Spleen (tissue), 7 donors: ENCODE measurements at regions not wholly inside any gene's neighbourhood (a gene's known extent, or its start where the extent isn't known, plus 50 kb on each side); places are given as distances from the start of the nearest gene placed in this dataset.
"Not testable (repeated sequence)": the region's sequence is repeated elsewhere in the genome, so short reads cannot be mapped to it uniquely, and the experiment has no call there.

Experiments used
- POLR2A ChIP-seq, 3 donors: fragments of 450-650 bp; IDR thresholded peaks; one replicate each; pipeline ENCODE4 v1.5.1; 2017; ENCODE audit warnings: antibody characterized with exemption in 3 of 3, mild to moderate bottlenecking in 1 of 3
- TF ChIP-seq, protein P1 (sequence below), 11 experiments: fragments of 200-600 bp in 7 of 11; fragments of 450-650 bp in 4 of 11; sonication (generic) in 4 of 11; IDR thresholded peaks in 8 of 11; conservative IDR thresholded peaks in 3 of 11; 1 replicate in 7 of 11; 2 replicates in 4 of 11; pipeline versions ENCODE4 v1.4.0 to v1.8.0; 2016 to 2021; ENCODE audit warnings: antibody characterized with exemption in 11 of 11, inconsistent platforms in 4 of 11, mild to moderate bottlenecking in 1 of 11
- donor health status: DM: no; HTN: no; CAD: no; lungs with moderate emphysema.
- donor health status: DM: no; HTN: no; CAD: no.
- donor health status: DM: no; HTN: no; CAD: no.

DNA sequence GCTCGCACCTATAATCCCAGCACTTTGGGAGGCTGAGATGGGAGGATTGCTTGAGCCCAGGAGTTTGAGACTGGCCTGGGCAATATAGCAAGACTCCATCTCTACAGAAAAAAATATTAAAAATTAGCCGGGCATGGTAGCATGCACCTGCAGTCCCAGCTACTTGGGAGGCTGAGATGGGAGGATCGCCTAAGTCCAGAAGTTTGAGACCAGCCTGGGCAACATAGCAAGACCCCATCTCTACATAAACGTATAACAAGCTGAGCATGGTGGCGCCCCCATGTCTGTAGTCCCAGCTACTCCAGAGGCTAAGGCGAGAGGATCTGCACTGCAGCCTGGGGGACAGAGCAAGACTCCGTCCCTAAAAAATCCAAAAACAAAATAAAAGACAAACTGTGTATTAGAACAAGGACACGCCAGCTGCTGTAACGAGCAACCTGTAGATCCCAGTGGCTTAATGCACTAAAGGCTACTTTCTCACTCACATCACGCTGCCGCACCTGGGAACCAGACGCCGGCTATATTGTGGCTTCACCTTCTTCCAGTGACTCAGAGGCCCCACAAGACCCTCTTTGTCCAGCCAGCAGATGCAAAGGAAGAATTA is 81.9 kb upstream of the ADGRE5 start:
- not testable (repeated sequence) for TF ChIP-seq POLR2A (IDR thresholded peaks at IDR 0.05)
- TF ChIP-seq, protein P1, sequence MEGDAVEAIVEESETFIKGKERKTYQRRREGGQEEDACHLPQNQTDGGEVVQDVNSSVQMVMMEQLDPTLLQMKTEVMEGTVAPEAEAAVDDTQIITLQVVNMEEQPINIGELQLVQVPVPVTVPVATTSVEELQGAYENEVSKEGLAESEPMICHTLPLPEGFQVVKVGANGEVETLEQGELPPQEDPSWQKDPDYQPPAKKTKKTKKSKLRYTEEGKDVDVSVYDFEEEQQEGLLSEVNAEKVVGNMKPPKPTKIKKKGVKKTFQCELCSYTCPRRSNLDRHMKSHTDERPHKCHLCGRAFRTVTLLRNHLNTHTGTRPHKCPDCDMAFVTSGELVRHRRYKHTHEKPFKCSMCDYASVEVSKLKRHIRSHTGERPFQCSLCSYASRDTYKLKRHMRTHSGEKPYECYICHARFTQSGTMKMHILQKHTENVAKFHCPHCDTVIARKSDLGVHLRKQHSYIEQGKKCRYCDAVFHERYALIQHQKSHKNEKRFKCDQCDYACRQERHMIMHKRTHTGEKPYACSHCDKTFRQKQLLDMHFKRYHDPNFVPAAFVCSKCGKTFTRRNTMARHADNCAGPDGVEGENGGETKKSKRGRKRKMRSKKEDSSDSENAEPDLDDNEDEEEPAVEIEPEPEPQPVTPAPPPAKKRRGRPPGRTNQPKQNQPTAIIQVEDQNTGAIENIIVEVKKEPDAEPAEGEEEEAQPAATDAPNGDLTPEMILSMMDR (IDR thresholded peaks at IDR 0.05 in 8 of 11, conservative IDR thresholded peaks at IDR 0.05 in 3 of 11), result not testable (repeated sequence)
